Natural killer cell (primary cell): ENCODE measurements at regions not wholly inside any gene's neighbourhood (a gene's known extent, or its start where the extent isn't known, plus 50 kb on each side); places are given as distances from the start of the nearest gene placed in this dataset.

ENCODE experiments used
- ATAC-seq, 3 donors: fragments of 150-1000 bp in 2 of 3; fragments of 200-7000 bp in 1 of 3; cut with Tn5 transposase; 1 replicate in 1 of 3; 2 replicates in 2 of 3; pipeline ENCODE4 v1.10.0; 2021; ENCODE audit warnings: mild to moderate bottlenecking in 2 of 3, moderate library complexity in 2 of 3
- DNase-seq, 2 donors: peaks; one replicate each; pipeline versions ENCODE4 v3.0.0 to v3.0.0-alpha.2; 2013 to 2021; ENCODE audit warnings: mixed read lengths in 1 of 2
- H3K27ac ChIP-seq: one replicate; pipeline ENCODE4 v1.5.1; 2013; ENCODE audit warnings: mild to moderate bottlenecking, low read length
- H3K27me3 ChIP-seq: one replicate; pipeline ENCODE4 v1.6.1; 2013; ENCODE audit warnings: low read length; ENCODE audit not compliant: control insufficient read depth, insufficient read depth
- H3K36me3 ChIP-seq: one replicate; pipeline ENCODE4 v1.6.1; 2013; ENCODE audit warnings: low read length; ENCODE audit not compliant: control insufficient read depth, insufficient read depth
- H3K4me1 ChIP-seq: one replicate; pipeline ENCODE4 v1.6.1; 2013; ENCODE audit warnings: low read length; ENCODE audit not compliant: control insufficient read depth, insufficient read depth
- H3K4me3 ChIP-seq: one replicate; pipeline ENCODE4 v1.5.1; 2013; ENCODE audit warnings: low read length
- H3K9me3 ChIP-seq: one replicate; pipeline ENCODE4 v1.6.1; 2013; ENCODE audit warnings: low read length; ENCODE audit not compliant: control insufficient read depth, insufficient read depth
- H3K27ac Mint-ChIP-seq, 2 donors: one replicate each; pipeline ENCODE4 v1.8.0; 2022; ENCODE audit warnings: mild to moderate bottlenecking in 2 of 2, mixed read lengths in 2 of 2, moderate library complexity in 1 of 2
- H3K27me3 Mint-ChIP-seq, 2 donors: one replicate each; pipeline ENCODE4 v1.8.0; 2022; ENCODE audit warnings: low read depth in 2 of 2, mixed read lengths in 2 of 2
- H3K36me3 Mint-ChIP-seq: one replicate; pipeline ENCODE4 v1.8.0; 2022; ENCODE audit warnings: mixed read lengths
- H3K4me1 Mint-ChIP-seq, 2 donors: one replicate each; pipeline ENCODE4 v1.8.0; 2022; ENCODE audit warnings: mixed read lengths in 2 of 2
- H3K4me3 Mint-ChIP-seq: one replicate; pipeline ENCODE4 v1.8.0; 2022; ENCODE audit warnings: mild to moderate bottlenecking, moderate library complexity, mixed read lengths
- H3K9me3 Mint-ChIP-seq, 2 donors: one replicate each; pipeline ENCODE4 v1.8.0; 2022; ENCODE audit warnings: mixed read lengths in 2 of 2
- CTCF ChIP-seq: fragments of 200-600 bp; IDR thresholded peaks from one replicate; pipeline ENCODE4 v1.8.0; 2022; ENCODE audit warnings: antibody characterized with exemption
- WGBS: methylation state at CpG from one replicate; pipeline ENCODE4 v1.1.7; 2013; ENCODE audit warnings: missing lambda C conversion rate; ENCODE audit not compliant: insufficient coverage; 5-methylcytosine and 5-hydroxymethylcytosine counted together
- intact Hi-C: fragments of 100-400 bp; cut with micrococcal nuclease; formaldehyde crosslinking; loops from one replicate; pipeline ENCODE4 v1.14.2; 2022

- no peak for TF ChIP-seq CTCF
- intact Hi-C loops: no loop called here
- Histone ChIP-seq H3K9me3 (no peaks in the 10 kb centered on the region), H3K27me3 (no peaks in the 10 kb centered on the region), H3K27ac (no peak overlapping the region), H3K4me3 (no peak overlapping the region), H3K36me3 (no peaks in the 10 kb centered on the region), H3K4me1 (no peaks in the 10 kb centered on the region)
- Mint-ChIP-seq H3K27me3 (peaks cover 0 to 5% of the 10 kb centered on the region in 2 donors), H3K27ac (no peak overlapping the region), H3K36me3 (no peaks in the 10 kb centered on the region), H3K4me3 (no peak overlapping the region), H3K4me1 (no peaks in the 10 kb centered on the region), H3K9me3 (peaks cover 2% of the 10 kb centered on the region in 2 donors)
- DNase-seq: no peak
- WGBS: no CpG with 5 or more reads among the region's 2 CpGs
- no peak for ATAC-seq
Measured at GRCh38 chr9:1747417-1747967, 267.7 kb upstream of the SMARCA2 start.

- Mint-ChIP-seq H3K4me1 (no peaks in the 10 kb centered on the region), H3K27ac (no peak overlapping the region), H3K27me3 (peaks cover 0 to 5% of the 10 kb centered on the region in 2 donors), H3K36me3 (no peaks in the 10 kb centered on the region), H3K4me3 (no peak overlapping the region), H3K9me3 (peaks cover 2% of the 10 kb centered on the region in 2 donors)
- H3K36me3 ChIP-seq: no peaks in the 10 kb centered on the region
- no peak for ATAC-seq
- H3K9me3 ChIP-seq: no peaks in the 10 kb centered on the region
- H3K4me3 ChIP-seq: no peak overlapping the region
- no peak for TF ChIP-seq CTCF
- WGBS: 80% methylated on average over 1 of the region's 1 CpG
- no peaks in the 10 kb centered on the region for H3K27me3 ChIP-seq
- H3K27ac ChIP-seq: no peak overlapping the region
- no peaks in the 10 kb centered on the region for H3K4me1 ChIP-seq
- no peak for DNase-seq
- intact Hi-C loops: no loop called here
Measured at GRCh38 chr9:1748407-1748806, 266.7 kb upstream of the SMARCA2 start.

- H3K36me3 ChIP-seq: no peaks in the 10 kb centered on the region
- Mint-ChIP-seq H3K9me3 (peaks cover 2 to 3% of the 10 kb centered on the region in 2 donors), H3K4me3 (no peak overlapping the region), H3K27ac (no peak overlapping the region), H3K4me1 (no peaks in the 10 kb centered on the region), H3K36me3 (no peaks in the 10 kb centered on the region), H3K27me3 (no peaks in the 10 kb centered on the region)
- intact Hi-C loops: no loop called here
- no peaks in the 10 kb centered on the region for H3K4me1 ChIP-seq
- H3K4me3 ChIP-seq: no peak overlapping the region
- no peaks in the 10 kb centered on the region for H3K9me3 ChIP-seq
- H3K27me3 ChIP-seq: no peaks in the 10 kb centered on the region
- no peak for TF ChIP-seq CTCF
- WGBS: 86% methylated on average over 4 of the region's 5 CpGs
- DNase-seq: no peak
- H3K27ac ChIP-seq: no peak overlapping the region
- ATAC-seq: no peak
Measured at GRCh38 chr9:1757186-1757585, 258.0 kb upstream of the SMARCA2 start.

GRCh38 chr9:1759009-1759408, 256.1 kb upstream of the SMARCA2 start:
- H3K4me3 Mint-ChIP-seq: no peak overlapping the region
- intact Hi-C loops: no loop called here
- H3K4me3 ChIP-seq: no peak overlapping the region
- no peaks in the 10 kb centered on the region for H3K4me1 Mint-ChIP-seq
- TF ChIP-seq CTCF: no peak
- no peaks in the 10 kb centered on the region for H3K4me1 ChIP-seq
- H3K9me3 Mint-ChIP-seq: peaks cover 2 to 5% of the 10 kb centered on the region in 2 donors
- H3K27me3 Mint-ChIP-seq: no peaks in the 10 kb centered on the region
- no peak for ATAC-seq
- no peaks in the 10 kb centered on the region for H3K36me3 ChIP-seq
- no peaks in the 10 kb centered on the region for H3K9me3 ChIP-seq
- H3K27me3 ChIP-seq: no peaks in the 10 kb centered on the region
- H3K27ac Mint-ChIP-seq: no peak overlapping the region
- WGBS: 61% methylated on average over 2 of the region's 2 CpGs
- no peak for DNase-seq
- no peak overlapping the region for H3K27ac ChIP-seq
- H3K36me3 Mint-ChIP-seq: no peaks in the 10 kb centered on the region
